ENCODE measurements at regions not wholly inside any gene's neighbourhood (a gene's known extent, or its start where the extent isn't known, plus 50 kb on each side); places are given as distances from the start of the nearest gene placed in this dataset.

DNA sequence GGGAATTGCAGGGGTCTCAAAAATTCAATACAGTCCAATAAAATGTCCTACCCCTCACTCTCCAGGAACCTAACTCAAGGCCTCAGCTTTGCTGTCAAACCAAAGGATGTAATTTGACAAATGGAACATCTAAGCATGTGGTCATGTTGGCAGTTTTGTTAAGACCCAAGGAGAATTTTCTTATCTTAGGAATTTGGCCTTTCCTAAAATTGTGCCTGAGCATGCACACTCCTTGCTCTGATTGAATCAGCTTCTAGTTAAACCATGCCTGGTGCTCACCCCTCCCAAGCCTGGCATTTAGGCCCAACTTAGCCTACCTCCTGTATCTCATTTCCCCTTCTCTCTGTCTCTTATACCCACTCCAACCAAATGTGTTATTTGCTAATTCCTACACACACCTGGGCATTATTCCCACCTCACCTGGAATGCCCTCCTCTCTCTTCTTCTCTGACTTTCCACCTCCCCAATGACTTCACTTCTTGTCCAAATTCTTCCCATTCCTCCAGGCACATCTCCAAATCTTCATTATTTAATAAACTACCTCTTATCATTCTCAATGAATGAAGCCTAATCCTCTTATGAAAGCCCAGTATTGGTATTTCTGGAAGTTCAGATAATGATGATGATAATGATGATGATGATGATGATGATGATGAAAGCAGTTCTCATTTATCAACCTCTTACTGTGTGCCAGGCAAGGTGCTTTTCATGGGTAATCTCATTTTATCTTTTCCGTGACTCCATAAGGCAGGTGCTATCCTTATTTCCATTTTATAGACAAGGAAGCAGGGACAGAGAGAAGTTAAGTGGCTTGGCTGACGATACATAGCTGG lies 178.0 kb upstream of the IRX6 start:
- TF ChIP-seq EZH2 (IDR thresholded peaks at IDR 0.05; ENCODE audit: borderline replicate concordance): no peak
- TF ChIP-seq CTCF (IDR thresholded peaks at IDR 0.05; ENCODE audit: poor library complexity): no peak
